Thyroid gland (tissue), 4 donors: ENCODE measurements at regions not wholly inside any gene's neighbourhood (a gene's known extent, or its start where the extent isn't known, plus 50 kb on each side); places are given as distances from the start of the nearest gene placed in this dataset.

Experiments used
- DNase-seq, 2 donors: peaks; one replicate each; pipeline ENCODE4 v3.0.0-alpha.2; 2019
- H3K27ac ChIP-seq, 3 donors: fragments of 200-600 bp; sonication (generic); 1 replicate in 2 of 3; 2 replicates in 1 of 3; pipeline ENCODE4 v1.5.1; 2016 to 2019; ENCODE audit warnings: mild to moderate bottlenecking in 1 of 3, moderate library complexity in 1 of 3
- H3K27me3 ChIP-seq: fragments of 200-600 bp; sonication (generic); one replicate; pipeline ENCODE4 v1.5.1; 2019
- H3K36me3 ChIP-seq, 2 donors: fragments of 200-600 bp; sonication (generic); one replicate each; pipeline ENCODE4 v1.5.1; 2016 to 2019
- H3K4me1 ChIP-seq, 2 donors: fragments of 200-600 bp; sonication (generic); one replicate each; pipeline ENCODE4 v1.5.1; 2017 to 2019
- H3K4me3 ChIP-seq, 3 donors: fragments of 200-600 bp; sonication (generic); replicated peaks in 1 of 3; 1 replicate in 2 of 3; 2 replicates in 1 of 3; pipeline ENCODE4 v1.5.1; 2016; ENCODE audit warnings: mild to moderate bottlenecking in 1 of 3
- H3K9me3 ChIP-seq: fragments of 200-600 bp; sonication (generic); one replicate; pipeline ENCODE4 v1.5.1; 2017
- CTCF ChIP-seq, 6 experiments: fragments of 200-600 bp in 3 of 6; fragments of 450-650 bp in 3 of 6; sonication (generic) in 3 of 6; IDR thresholded peaks; one replicate each; pipeline ENCODE4 v1.5.1; 2016 to 2019; ENCODE audit warnings: antibody characterized with exemption in 6 of 6, mild to moderate bottlenecking in 2 of 6, inconsistent platforms in 1 of 6, moderate library complexity in 1 of 6
- POLR2A ChIP-seq, 2 donors: fragments of 450-650 bp; IDR thresholded peaks; one replicate each; pipeline ENCODE4 v1.6.1; 2017; ENCODE audit warnings: antibody characterized with exemption in 2 of 2, mild to moderate bottlenecking in 2 of 2, moderate library complexity in 1 of 2
- WGBS, 2 donors: methylation state at CpG; one replicate each; pipeline ENCODE4 v1.1.5; 2017; 5-methylcytosine and 5-hydroxymethylcytosine counted together
- intact Hi-C: fragments of 100-400 bp; cut with DNase I; formaldehyde crosslinking; loops from one replicate; pipeline ENCODE4 v1.15.1; 2023

- 94% methylated on average over 1 of the region's 1 CpG for WGBS, 2 donors
- intact Hi-C loops: no loop called here
- no peak for DNase-seq
- no peak overlapping the region for H3K27ac ChIP-seq
- H3K4me3 ChIP-seq: no peak overlapping the region
- H3K27me3 ChIP-seq: no peaks in the 10 kb centered on the region
- TF ChIP-seq CTCF (IDR thresholded peaks at IDR 0.05) (no peak), POLR2A (IDR thresholded peaks at IDR 0.05) (no peak)
- H3K4me1 ChIP-seq: no peaks in the 10 kb centered on the region
- H3K9me3 ChIP-seq: no peaks in the 10 kb centered on the region
- H3K36me3 ChIP-seq: no peaks in the 10 kb centered on the region
Observed at GRCh38 chr5:51034222-51034901, 348.9 kb upstream of the ISL1 start.

- Histone ChIP-seq H3K4me1 (no peaks in the 10 kb centered on the region), H3K27ac (no peak overlapping the region), H3K36me3 (no peaks in the 10 kb centered on the region), H3K4me3 (no peak overlapping the region), H3K27me3 (no peaks in the 10 kb centered on the region), H3K9me3 (no peaks in the 10 kb centered on the region)
- WGBS, 2 donors: 69 to 78% methylated on average over 6 of the region's 6 CpGs
- intact Hi-C loops: no loop called here
- DNase-seq: no peak
- no peak for TF ChIP-seq CTCF (IDR thresholded peaks at IDR 0.05)
- no peak for TF ChIP-seq POLR2A (IDR thresholded peaks at IDR 0.05)
Observed at GRCh38 chr5:51039424-51040329, 343.6 kb upstream of the ISL1 start.

- DNase-seq: no peak
- intact Hi-C loops: no loop called here
- Histone ChIP-seq H3K9me3 (no peaks in the 10 kb centered on the region), H3K36me3 (no peaks in the 10 kb centered on the region), H3K27me3 (no peaks in the 10 kb centered on the region), H3K27ac (no peak overlapping the region), H3K4me1 (no peaks in the 10 kb centered on the region), H3K4me3 (no peak overlapping the region)
- TF ChIP-seq POLR2A (IDR thresholded peaks at IDR 0.05): no peak
- TF ChIP-seq CTCF (IDR thresholded peaks at IDR 0.05): no peak
- WGBS, 2 donors: 85 to 86% methylated on average over 5 of the region's 5 CpGs
Observed at GRCh38 chr5:51043745-51044144, 339.5 kb upstream of the ISL1 start.

- WGBS, 2 donors: 52 to 66% methylated on average over 4 of the region's 4 CpGs
Observed at GRCh38 chr5:51047369-51047768, 335.9 kb upstream of the ISL1 start.

More at GRCh38 chr5:51047369-51047768, 335.9 kb upstream of the ISL1 start:
- TF ChIP-seq CTCF (IDR thresholded peaks at IDR 0.05) (no peak), POLR2A (IDR thresholded peaks at IDR 0.05) (no peak)
- no peak for DNase-seq
- Histone ChIP-seq H3K36me3 (no peaks in the 10 kb centered on the region), H3K4me3 (no peak overlapping the region), H3K27ac (no peak overlapping the region), H3K4me1 (no peaks in the 10 kb centered on the region), H3K9me3 (no peaks in the 10 kb centered on the region), H3K27me3 (no peaks in the 10 kb centered on the region)
- intact Hi-C loops: no loop called here
